GM12875 (cell line): ENCODE measurements at regions not wholly inside any gene's neighbourhood (a gene's known extent, or its start where the extent isn't known, plus 50 kb on each side); places are given as distances from the start of the nearest gene placed in this dataset.

ENCODE experiments used
- H3K4me3 ChIP-seq: one replicate; pipeline ENCODE4 v1.5.1; 2011; ENCODE audit warnings: low read depth, low read length, control low read depth
- CTCF ChIP-seq: IDR thresholded peaks from 2 replicates; pipeline ENCODE4 v1.5.1; 2011; ENCODE audit warnings: low read depth, mild to moderate bottlenecking, control low read depth, inconsistent platforms, low read length, moderate library complexity, borderline replicate concordance; ENCODE audit not compliant: insufficient read depth

- H3K4me3 ChIP-seq: no peak overlapping the region
These were observed 324.0 kb upstream of the POT1 start for GRCh38 chr7:125253452-125254190.

GRCh38 chr7:125247514-125248098, 318.0 kb upstream of the POT1 start:
- TF ChIP-seq CTCF: no peak
- H3K4me3 ChIP-seq: no peak overlapping the region

More at GRCh38 chr7:125253452-125254190, 324.0 kb upstream of the POT1 start:
- no peak for TF ChIP-seq CTCF

GRCh38 chr7:125246706-125247105, 317.1 kb upstream of the POT1 start:
- H3K4me3 ChIP-seq: no peak overlapping the region
- no peak for TF ChIP-seq CTCF

- H3K4me3 ChIP-seq: no peak overlapping the region
- TF ChIP-seq CTCF: no peak
These were observed 311.9 kb upstream of the POT1 start for GRCh38 chr7:125241548-125241947.

GRCh38 chr7:125222596-125222995, 293.0 kb upstream of the POT1 start:
- no peak for TF ChIP-seq CTCF
- H3K4me3 ChIP-seq: no peak overlapping the region

GRCh38 chr7:125218076-125218475, 288.5 kb upstream of the POT1 start:
- no peak for TF ChIP-seq CTCF

GRCh38 chr7:125201002-125201401, 271.4 kb upstream of the POT1 start:
- H3K4me3 ChIP-seq: no peak overlapping the region
- no peak for TF ChIP-seq CTCF

More at GRCh38 chr7:125218076-125218475, 288.5 kb upstream of the POT1 start:
- H3K4me3 ChIP-seq: no peak overlapping the region
